H9 (cell line): ENCODE measurements at regions not wholly inside any gene's neighbourhood (a gene's known extent, or its start where the extent isn't known, plus 50 kb on each side); places are given as distances from the start of the nearest gene placed in this dataset.
"Not testable (repeated sequence)": the region's sequence is repeated elsewhere in the genome, so short reads cannot be mapped to it uniquely, and the experiment has no call there.

ENCODE experiments used
- DNase-seq: peaks from one replicate; pipeline ENCODE4 v3.0.0-alpha.2; 2017
- H2AFZ ChIP-seq: one replicate; pipeline ENCODE4 v1.6.1; 2013; ENCODE audit warnings: mild to moderate bottlenecking, low read length, control low read depth, moderate library complexity
- H2AK5ac ChIP-seq: 2 replicates; pipeline ENCODE4 v1.6.1; 2013; ENCODE audit warnings: low read length, control low read depth, mixed read lengths; ENCODE audit not compliant: insufficient read length
- H2BK120ac ChIP-seq: one replicate; pipeline ENCODE4 v1.6.1; 2013; ENCODE audit warnings: low read depth, mild to moderate bottlenecking, low read length, control low read depth, inconsistent platforms; ENCODE audit not compliant: poor library complexity, severe bottlenecking
- H2BK12ac ChIP-seq: 2 replicates; pipeline ENCODE4 v1.6.1; 2013; ENCODE audit warnings: low read length, control low read depth, mixed read lengths, low read depth; ENCODE audit not compliant: insufficient read length
- H2BK15ac ChIP-seq: 2 replicates; pipeline ENCODE4 v1.6.1; 2013; ENCODE audit warnings: low read depth, low read length, control low read depth
- H2BK20ac ChIP-seq: one replicate; pipeline ENCODE4 v1.6.1; 2013; ENCODE audit warnings: low read depth, mild to moderate bottlenecking, low read length, control low read depth, inconsistent platforms; ENCODE audit not compliant: poor library complexity, severe bottlenecking
- H2BK5ac ChIP-seq: 2 replicates; pipeline ENCODE4 v1.6.1; 2013; ENCODE audit warnings: low read length, control low read depth, mixed read lengths; ENCODE audit not compliant: insufficient read length
- H3K14ac ChIP-seq: 2 replicates; pipeline ENCODE4 v1.6.1; 2013; ENCODE audit warnings: low read length, control low read depth; ENCODE audit not compliant: insufficient read depth
- H3K18ac ChIP-seq: 2 replicates; pipeline ENCODE4 v1.6.1; 2013; ENCODE audit warnings: low read depth, mild to moderate bottlenecking, mixed read lengths, low read length, control low read depth; ENCODE audit not compliant: insufficient read length
- H3K23ac ChIP-seq: 2 replicates; pipeline ENCODE4 v1.6.1; 2013; ENCODE audit warnings: low read length, control low read depth, mixed read lengths, low read depth; ENCODE audit not compliant: insufficient read length
- H3K23me2 ChIP-seq: 2 replicates; pipeline ENCODE4 v1.6.1; 2013; ENCODE audit warnings: low read depth, mild to moderate bottlenecking, mixed read lengths, low read length, control low read depth; ENCODE audit not compliant: insufficient read length, poor library complexity, severe bottlenecking
- H3K27ac ChIP-seq: 2 replicates; pipeline ENCODE4 v1.5.1; 2013; ENCODE audit warnings: low read length, control low read depth, mixed read lengths, low read depth; ENCODE audit not compliant: insufficient read length
- H3K27me3 ChIP-seq: 2 replicates; pipeline ENCODE4 v1.6.1; 2013; ENCODE audit warnings: low read length, control low read depth, inconsistent platforms; ENCODE audit not compliant: insufficient read depth
- H3K4ac ChIP-seq: 2 replicates; pipeline ENCODE4 v1.6.1; 2013; ENCODE audit warnings: low read depth, mild to moderate bottlenecking, control low read depth, inconsistent platforms, low read length, moderate library complexity
- H3K4me1 ChIP-seq: 2 replicates; pipeline ENCODE4 v1.6.1; 2013; ENCODE audit warnings: low read length, control low read depth, inconsistent platforms; ENCODE audit not compliant: insufficient read depth
- H3K4me2 ChIP-seq: 2 replicates; pipeline ENCODE4 v1.6.1; 2013; ENCODE audit warnings: low read length, control low read depth, mixed read lengths; ENCODE audit not compliant: insufficient read length, insufficient read depth
- H3K56ac ChIP-seq: 2 replicates; pipeline ENCODE4 v1.6.1; 2013; ENCODE audit warnings: low read depth, mild to moderate bottlenecking, mixed read lengths, low read length, control low read depth; ENCODE audit not compliant: insufficient read length
- H3K79me1 ChIP-seq: 2 replicates; pipeline ENCODE4 v1.6.1; 2013; ENCODE audit warnings: low read depth, mild to moderate bottlenecking, moderate library complexity, low read length, control low read depth, inconsistent platforms; ENCODE audit not compliant: insufficient read depth, poor library complexity, severe bottlenecking
- H3K79me2 ChIP-seq: 2 replicates; pipeline ENCODE4 v1.6.1; 2013; ENCODE audit warnings: low read length, control low read depth, inconsistent platforms; ENCODE audit not compliant: insufficient read depth
- H3K9ac ChIP-seq: 2 replicates; pipeline ENCODE4 v1.6.1; 2013; ENCODE audit warnings: low read length, control low read depth, mixed read lengths; ENCODE audit not compliant: insufficient read length; ENCODE audit errors: extremely low read depth
- H3K9me3 ChIP-seq: one replicate; pipeline ENCODE4 v1.6.1; 2013; ENCODE audit warnings: low read depth, low read length, inconsistent platforms; ENCODE audit not compliant: control insufficient read depth
- H3T11ph ChIP-seq: one replicate; pipeline ENCODE4 v1.6.1; 2013; ENCODE audit warnings: mild to moderate bottlenecking, low read length, control low read depth, inconsistent platforms
- H4K20me1 ChIP-seq: one replicate; pipeline ENCODE4 v1.6.1; 2013; ENCODE audit not compliant: control insufficient read depth, insufficient read length, insufficient read depth
- H4K5ac ChIP-seq: 2 replicates; pipeline ENCODE4 v1.6.1; 2013; ENCODE audit warnings: low read depth, mild to moderate bottlenecking, mixed read lengths, low read length, control low read depth; ENCODE audit not compliant: insufficient read length
- H4K8ac ChIP-seq: replicated peaks from 2 replicates; pipeline ENCODE4 v1.6.1; 2013; ENCODE audit warnings: low read length, control low read depth, mixed read lengths, low read depth; ENCODE audit not compliant: insufficient read length
- H4K91ac ChIP-seq: 2 replicates; pipeline ENCODE4 v1.6.1; 2013; ENCODE audit warnings: low read depth, mild to moderate bottlenecking, moderate library complexity, mixed read lengths, low read length, control low read depth; ENCODE audit not compliant: insufficient read length
- H3K27ac Mint-ChIP-seq, 3 experiments: 2 replicates in 2 of 3; 3 replicates in 1 of 3; pipeline ENCODE4 v1.8.0; 2020 to 2021; ENCODE audit warnings: mixed read lengths in 3 of 3, mild to moderate bottlenecking in 1 of 3, moderate library complexity in 1 of 3
- H3K27me3 Mint-ChIP-seq: 2 replicates; pipeline ENCODE4 v1.8.0; 2021; ENCODE audit warnings: low read depth, mild to moderate bottlenecking, moderate library complexity, mixed read lengths
- H3K36me3 Mint-ChIP-seq, 3 experiments: 2 replicates in 2 of 3; 3 replicates in 1 of 3; pipeline ENCODE4 v1.8.0; 2020 to 2021; ENCODE audit warnings: low read depth in 3 of 3, mixed read lengths in 3 of 3; ENCODE audit not compliant: insufficient read depth in 1 of 3
- H3K4me1 Mint-ChIP-seq, 2 experiments: 2 replicates each; pipeline ENCODE4 v1.8.0; 2020; ENCODE audit warnings: mixed read lengths in 2 of 2
- H3K4me3 Mint-ChIP-seq, 2 experiments: 2 replicates in 1 of 2; 3 replicates in 1 of 2; pipeline ENCODE4 v1.8.0; 2020 to 2021; ENCODE audit warnings: mild to moderate bottlenecking in 2 of 2, mixed read lengths in 2 of 2, moderate library complexity in 1 of 2
- H3K9me3 Mint-ChIP-seq, 2 experiments: 2 replicates in 1 of 2; 3 replicates in 1 of 2; pipeline ENCODE4 v1.8.0; 2020; ENCODE audit warnings: mild to moderate bottlenecking in 2 of 2, mixed read lengths in 2 of 2, moderate library complexity in 1 of 2
- WGBS: extraction: QIAGEN DNeasy Blood & Tissue Kit; methylation state at CpG from one replicate; pipeline ENCODE4 v1.1.7; 2013; ENCODE audit warnings: missing lambda C conversion rate, low lambda C conversion rate, mixed read lengths; ENCODE audit not compliant: insufficient read length; ENCODE audit errors: extremely low coverage; 5-methylcytosine and 5-hydroxymethylcytosine counted together
- TF ChIP-seq, protein P1 (sequence below): fragments of 200-600 bp; sonication (generic); conservative IDR thresholded peaks from 3 replicates; pipeline ENCODE4 v1.8.0; 2021; ENCODE audit warnings: antibody characterized with exemption, mild to moderate bottlenecking

DNA sequence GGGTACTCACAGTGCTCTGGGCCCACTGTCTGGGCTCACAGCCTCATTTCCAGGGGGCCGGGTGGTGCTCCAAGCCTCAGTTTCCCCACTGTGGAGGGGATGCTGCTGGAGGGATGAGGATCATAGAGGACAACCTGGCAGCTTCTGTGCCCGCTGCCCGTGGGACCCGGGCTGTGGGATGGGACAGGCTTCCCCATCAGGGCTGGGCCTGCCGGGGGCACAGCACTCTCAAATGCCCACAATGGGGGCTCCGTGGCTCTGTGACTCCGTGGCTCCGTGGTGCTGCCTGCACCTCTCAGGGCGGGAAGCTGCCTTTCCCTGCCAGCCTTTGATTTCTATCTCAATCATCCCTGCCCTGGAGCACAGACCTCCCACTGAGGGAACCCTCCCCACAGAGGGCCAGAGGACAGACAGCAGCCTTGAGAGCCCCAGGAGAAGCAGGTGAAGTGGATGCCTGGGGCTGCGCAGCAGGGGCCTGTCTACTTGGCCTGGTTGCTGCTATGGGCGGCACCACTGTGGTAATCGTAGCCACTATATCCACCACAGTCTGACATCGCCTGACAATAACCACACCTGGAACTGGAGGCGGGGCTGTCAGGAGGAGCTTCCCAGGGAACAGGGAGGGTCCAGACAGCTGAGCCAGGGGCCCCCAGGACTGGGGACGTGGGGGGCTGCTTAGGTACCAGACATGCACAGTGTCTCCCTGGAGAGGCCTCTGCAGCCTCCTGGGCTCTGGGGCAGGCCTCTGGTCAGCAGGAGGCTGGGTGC is 375.9 kb downstream of the TMEM121 start:
- H3K79me2 ChIP-seq: no peaks in the 10 kb centered on the region
- no peak overlapping the region for H2AK5ac ChIP-seq
- H4K8ac ChIP-seq: no peak overlapping the region
- no peaks in the 10 kb centered on the region for H3K4me1 ChIP-seq
- no peak overlapping the region for H3K23ac ChIP-seq
- H2BK20ac ChIP-seq: no peak overlapping the region
- H3K27me3 ChIP-seq: no peaks in the 10 kb centered on the region
- Mint-ChIP-seq H3K9me3 (peaks cover 84 to 96% of the 10 kb centered on the region in 2 experiments), H3K27me3 (0 out of 2 replicates have a peak, but pooled peaks cover 1% of the 10 kb centered on the region), H3K36me3 (peaks cover 4 to 29% (median 7%) of the 10 kb centered on the region in 3 experiments; a peak in 5 of 7 replicates), H3K27ac (no peak overlapping the region), H3K4me3 (no peak overlapping the region), H3K4me1 (no peaks in the 10 kb centered on the region)
- H3K14ac ChIP-seq: no peak overlapping the region
- H3K9ac ChIP-seq: no peak overlapping the region
- TF ChIP-seq, protein P1, sequence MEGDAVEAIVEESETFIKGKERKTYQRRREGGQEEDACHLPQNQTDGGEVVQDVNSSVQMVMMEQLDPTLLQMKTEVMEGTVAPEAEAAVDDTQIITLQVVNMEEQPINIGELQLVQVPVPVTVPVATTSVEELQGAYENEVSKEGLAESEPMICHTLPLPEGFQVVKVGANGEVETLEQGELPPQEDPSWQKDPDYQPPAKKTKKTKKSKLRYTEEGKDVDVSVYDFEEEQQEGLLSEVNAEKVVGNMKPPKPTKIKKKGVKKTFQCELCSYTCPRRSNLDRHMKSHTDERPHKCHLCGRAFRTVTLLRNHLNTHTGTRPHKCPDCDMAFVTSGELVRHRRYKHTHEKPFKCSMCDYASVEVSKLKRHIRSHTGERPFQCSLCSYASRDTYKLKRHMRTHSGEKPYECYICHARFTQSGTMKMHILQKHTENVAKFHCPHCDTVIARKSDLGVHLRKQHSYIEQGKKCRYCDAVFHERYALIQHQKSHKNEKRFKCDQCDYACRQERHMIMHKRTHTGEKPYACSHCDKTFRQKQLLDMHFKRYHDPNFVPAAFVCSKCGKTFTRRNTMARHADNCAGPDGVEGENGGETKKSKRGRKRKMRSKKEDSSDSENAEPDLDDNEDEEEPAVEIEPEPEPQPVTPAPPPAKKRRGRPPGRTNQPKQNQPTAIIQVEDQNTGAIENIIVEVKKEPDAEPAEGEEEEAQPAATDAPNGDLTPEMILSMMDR: no peak
- no peaks in the 10 kb centered on the region for H3K79me1 ChIP-seq
- H4K5ac ChIP-seq: no peak overlapping the region
- H2AFZ ChIP-seq: no peak overlapping the region
- H3K56ac ChIP-seq: no peak overlapping the region
- H3K23me2 ChIP-seq: no peaks in the 10 kb centered on the region
- H3K4me2 ChIP-seq: no peak overlapping the region
- H3K18ac ChIP-seq: no peak overlapping the region
- H2BK15ac ChIP-seq: no peak overlapping the region
- H3K9me3 ChIP-seq: peaks cover 89% of the 10 kb centered on the region
- no CpG with 5 or more reads among the region's 15 CpGs for WGBS
- no peaks in the 10 kb centered on the region for H4K20me1 ChIP-seq
- no peak overlapping the region for H2BK12ac ChIP-seq
- no peak for DNase-seq
- H3T11ph ChIP-seq: no peak overlapping the region
- H2BK5ac ChIP-seq: no peak overlapping the region
- H3K4ac ChIP-seq: no peak overlapping the region
- no peak overlapping the region for H2BK120ac ChIP-seq
- H3K27ac ChIP-seq: no peak overlapping the region
- H4K91ac ChIP-seq: no peak overlapping the region

DNA sequence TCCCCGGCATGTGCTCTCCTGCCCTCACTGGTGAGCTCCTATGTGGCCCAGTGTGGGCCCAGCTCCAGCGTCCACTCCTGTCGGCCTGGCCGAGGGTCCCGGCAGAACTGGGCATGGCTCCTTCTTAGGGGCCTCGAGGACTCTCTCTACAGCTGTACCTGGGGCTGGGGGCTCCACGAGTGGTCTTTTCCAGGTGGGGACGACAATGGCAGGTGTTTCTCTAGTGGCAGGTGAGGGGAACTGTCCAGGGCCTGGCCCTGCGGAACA is 376.4 kb downstream of the TMEM121 start:
- not testable (repeated sequence) for H3K23me2 ChIP-seq, H2BK15ac ChIP-seq, H3K23ac ChIP-seq, H3K79me1 ChIP-seq, H2AFZ ChIP-seq, H3K56ac ChIP-seq, H4K8ac ChIP-seq, H3K14ac ChIP-seq, H3K9ac ChIP-seq, H3K4me1 Mint-ChIP-seq, H3K27me3 Mint-ChIP-seq, H3T11ph ChIP-seq, H3K4me2 ChIP-seq, H3K4me1 ChIP-seq, H3K18ac ChIP-seq, H2BK20ac ChIP-seq, H4K20me1 ChIP-seq, H3K27ac Mint-ChIP-seq, DNase-seq, H2BK120ac ChIP-seq, H3K4me3 Mint-ChIP-seq, H2BK12ac ChIP-seq, H3K27ac ChIP-seq, H3K79me2 ChIP-seq, H3K27me3 ChIP-seq, H4K5ac ChIP-seq, H2BK5ac ChIP-seq, H2AK5ac ChIP-seq, H3K4ac ChIP-seq, H4K91ac ChIP-seq
- H3K9me3 Mint-ChIP-seq: peaks cover 84 to 96% of the 10 kb centered on the region in 2 experiments
- peaks cover 4 to 27% (median 7%) of the 10 kb centered on the region in 3 experiments; a peak in 5 of 7 replicates for H3K36me3 Mint-ChIP-seq
- peaks cover 89% of the 10 kb centered on the region for H3K9me3 ChIP-seq
- no CpG with 5 or more reads among the region's 9 CpGs for WGBS
